ENCODE measurements at regions not wholly inside any gene's neighbourhood (a gene's known extent, or its start where the extent isn't known, plus 50 kb on each side); places are given as distances from the start of the nearest gene placed in this dataset.
"Not testable (repeated sequence)": the region's sequence is repeated elsewhere in the genome, so short reads cannot be mapped to it uniquely, and the experiment has no call there.

GRCh38 chr7:153090764-153091163 lies 331.2 kb downstream of the ACTR3B start:
- DNase-seq, result no peak

GRCh38 chr7:153091477-153091876 lies 331.9 kb downstream of the ACTR3B start:
- DNase-seq, result no peak

GRCh38 chr7:153097511-153098201 lies 338.1 kb downstream of the ACTR3B start:
- no peak for DNase-seq

- DNase-seq, result no peak
Measured at GRCh38 chr7:153099235-153099634, 339.7 kb downstream of the ACTR3B start.

- no peak for DNase-seq
Measured at GRCh38 chr7:153100691-153101237, 341.2 kb downstream of the ACTR3B start.

GRCh38 chr7:153103202-153103601 lies 343.6 kb downstream of the ACTR3B start:
- DNase-seq, result no peak

GRCh38 chr7:153107826-153108225 lies 348.3 kb downstream of the ACTR3B start:
- no peak for DNase-seq

- no peak for DNase-seq
Measured at GRCh38 chr7:153109566-153109965, 350.0 kb downstream of the ACTR3B start.

- no peak for DNase-seq
Measured at GRCh38 chr7:153110606-153111005, 351.1 kb downstream of the ACTR3B start.

- DNase-seq, result not testable (repeated sequence)
Measured at GRCh38 chr7:153122255-153122654, 362.7 kb downstream of the ACTR3B start.

- DNase-seq, result no peak
Measured at GRCh38 chr7:153130052-153130451, 370.5 kb downstream of the ACTR3B start.

GRCh38 chr7:153151766-153152165 lies 392.2 kb downstream of the ACTR3B start:
- DNase-seq, result no peak

GRCh38 chr7:153152801-153153422 lies 393.4 kb downstream of the ACTR3B start:
- DNase-seq, result no peak

- no peak for DNase-seq
Measured at GRCh38 chr7:153158149-153158548, 398.6 kb downstream of the ACTR3B start.

- no peak for DNase-seq
Measured at GRCh38 chr7:153170287-153170686, 410.7 kb downstream of the ACTR3B start.

- DNase-seq, result no peak
Measured at GRCh38 chr7:153185936-153186335, 426.4 kb downstream of the ACTR3B start.

- DNase-seq, result no peak
Measured at GRCh38 chr7:153188161-153188560, 428.6 kb downstream of the ACTR3B start.

- DNase-seq, result no peak
Measured at GRCh38 chr7:153188630-153189029, 429.1 kb downstream of the ACTR3B start.

GRCh38 chr7:153190452-153190851 lies 430.9 kb downstream of the ACTR3B start:
- DNase-seq, result peak; percentile 0 to 2

- DNase-seq, result no peak
Measured at GRCh38 chr7:153190986-153191385, 431.4 kb downstream of the ACTR3B start.

GRCh38 chr7:153193144-153193595 lies 433.6 kb downstream of the ACTR3B start:
- peak; percentile 29 to 33 for DNase-seq

- no peak for DNase-seq
Measured at GRCh38 chr7:153217032-153217431, 457.5 kb downstream of the ACTR3B start.

GRCh38 chr7:153224890-153225289 lies 465.3 kb downstream of the ACTR3B start:
- DNase-seq, result no peak

- not testable (repeated sequence) for DNase-seq
Measured at GRCh38 chr7:153245136-153245535, 485.6 kb downstream of the ACTR3B start.
